Type B pancreatic cell (in vitro differentiated cells): ENCODE measurements at regions not wholly inside any gene's neighbourhood (a gene's known extent, or its start where the extent isn't known, plus 50 kb on each side); places are given as distances from the start of the nearest gene placed in this dataset.

Experiments used
- DNase-seq: peaks from one replicate; pipeline ENCODE4 v3.0.0; 2021; ENCODE audit warnings: mixed read lengths; ENCODE audit not compliant: unreplicated experiment; ENCODE audit errors: extremely low spot score
- H3K27ac Mint-ChIP-seq: 2 replicates; pipeline ENCODE4 v1.8.0; 2021; ENCODE audit warnings: mild to moderate bottlenecking, mixed read lengths
- H3K27me3 Mint-ChIP-seq: 2 replicates; pipeline ENCODE4 v1.8.0; 2021; ENCODE audit warnings: mixed read lengths
- H3K36me3 Mint-ChIP-seq: 2 replicates; pipeline ENCODE4 v1.8.0; 2021; ENCODE audit warnings: mixed read lengths
- H3K4me1 Mint-ChIP-seq: one replicate; pipeline ENCODE4 v1.8.0; 2021; ENCODE audit warnings: mixed read lengths; ENCODE audit not compliant: unreplicated experiment
- H3K4me3 Mint-ChIP-seq: 2 replicates; pipeline ENCODE4 v1.8.0; 2021; ENCODE audit warnings: mild to moderate bottlenecking, mixed read lengths
- H3K9me3 Mint-ChIP-seq: 2 replicates; pipeline ENCODE4 v1.8.0; 2021; ENCODE audit warnings: mixed read lengths
- TF ChIP-seq, protein P1 (sequence below): fragments of 200-600 bp; sonication (generic); conservative IDR thresholded peaks from 2 replicates; pipeline ENCODE4 v1.5.0; 2021; ENCODE audit warnings: antibody characterized with exemption, mild to moderate bottlenecking

DNA sequence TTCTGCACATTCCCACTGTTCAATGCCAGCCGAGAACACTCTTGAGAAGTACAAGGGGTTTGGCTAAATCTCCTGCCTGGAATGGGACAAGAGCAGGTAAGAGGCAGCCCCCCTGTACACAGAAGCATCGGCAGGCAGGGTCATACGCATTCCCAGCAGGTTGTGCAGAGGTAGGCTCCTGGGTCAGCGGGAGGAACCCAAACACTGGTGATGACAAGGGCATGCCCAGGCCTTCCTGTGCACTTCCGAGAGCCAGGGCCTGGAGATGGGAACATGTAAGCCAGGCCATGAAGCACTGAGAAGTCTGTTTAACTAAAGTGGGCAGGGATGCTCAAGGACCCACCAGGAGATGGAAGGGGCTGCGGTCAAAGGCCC lies 130.3 kb upstream of the CHST15 start:
- Mint-ChIP-seq H3K9me3 (peaks cover 3% of the 10 kb centered on the region), H3K4me1 (peaks cover 23% of the 10 kb centered on the region), H3K4me3 (no peak overlapping the region), H3K27me3 (peaks cover 10% of the 10 kb centered on the region), H3K36me3 (peaks cover 5% of the 10 kb centered on the region), H3K27ac (no peak overlapping the region)
- DNase-seq, result no peak
- TF ChIP-seq, protein P1, sequence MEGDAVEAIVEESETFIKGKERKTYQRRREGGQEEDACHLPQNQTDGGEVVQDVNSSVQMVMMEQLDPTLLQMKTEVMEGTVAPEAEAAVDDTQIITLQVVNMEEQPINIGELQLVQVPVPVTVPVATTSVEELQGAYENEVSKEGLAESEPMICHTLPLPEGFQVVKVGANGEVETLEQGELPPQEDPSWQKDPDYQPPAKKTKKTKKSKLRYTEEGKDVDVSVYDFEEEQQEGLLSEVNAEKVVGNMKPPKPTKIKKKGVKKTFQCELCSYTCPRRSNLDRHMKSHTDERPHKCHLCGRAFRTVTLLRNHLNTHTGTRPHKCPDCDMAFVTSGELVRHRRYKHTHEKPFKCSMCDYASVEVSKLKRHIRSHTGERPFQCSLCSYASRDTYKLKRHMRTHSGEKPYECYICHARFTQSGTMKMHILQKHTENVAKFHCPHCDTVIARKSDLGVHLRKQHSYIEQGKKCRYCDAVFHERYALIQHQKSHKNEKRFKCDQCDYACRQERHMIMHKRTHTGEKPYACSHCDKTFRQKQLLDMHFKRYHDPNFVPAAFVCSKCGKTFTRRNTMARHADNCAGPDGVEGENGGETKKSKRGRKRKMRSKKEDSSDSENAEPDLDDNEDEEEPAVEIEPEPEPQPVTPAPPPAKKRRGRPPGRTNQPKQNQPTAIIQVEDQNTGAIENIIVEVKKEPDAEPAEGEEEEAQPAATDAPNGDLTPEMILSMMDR, result no peak

DNA sequence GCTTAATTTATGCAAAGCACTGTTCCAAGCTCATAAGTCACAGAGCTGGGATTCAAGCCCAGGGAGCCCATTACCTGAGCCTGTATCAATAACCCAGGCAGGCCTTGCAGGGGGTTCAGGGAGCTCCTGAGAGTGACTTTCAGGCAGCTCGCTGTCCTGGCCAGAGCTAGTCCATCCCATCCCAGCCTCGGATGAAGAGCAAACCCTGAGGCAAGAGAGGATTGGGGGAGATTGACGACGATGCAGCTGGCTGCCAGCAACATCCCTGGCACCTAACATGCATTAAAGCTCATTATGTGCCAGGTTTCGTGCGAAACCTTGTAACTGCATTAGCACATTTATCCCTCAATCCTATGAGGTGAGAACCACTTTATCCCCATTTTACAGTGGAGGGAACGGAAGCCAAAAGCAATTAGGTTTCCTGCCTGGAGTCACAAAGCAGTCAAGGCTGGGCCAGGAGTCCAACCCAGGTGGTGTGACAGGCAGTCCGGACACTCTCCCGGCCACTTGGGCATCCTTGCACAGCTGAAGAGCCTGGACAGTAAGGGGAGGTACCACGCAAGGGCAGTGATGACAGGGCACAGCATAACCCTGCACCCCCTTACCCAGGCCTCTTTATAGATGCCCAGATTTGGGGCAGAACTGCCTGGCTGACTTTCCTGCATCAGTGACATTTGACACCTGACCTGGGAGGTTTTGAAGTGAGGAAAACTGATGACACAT lies 129.8 kb upstream of the CHST15 start:
- H3K4me1 Mint-ChIP-seq, result peaks cover 23% of the 10 kb centered on the region
- H3K36me3 Mint-ChIP-seq, result peaks cover 5% of the 10 kb centered on the region
- H3K27me3 Mint-ChIP-seq, result peaks cover 10% of the 10 kb centered on the region
- DNase-seq, result no peak
- no peak overlapping the region for H3K27ac Mint-ChIP-seq
- H3K9me3 Mint-ChIP-seq, result peaks cover 3% of the 10 kb centered on the region
- H3K4me3 Mint-ChIP-seq, result no peak overlapping the region
- TF ChIP-seq, protein P1, result no peak

DNA sequence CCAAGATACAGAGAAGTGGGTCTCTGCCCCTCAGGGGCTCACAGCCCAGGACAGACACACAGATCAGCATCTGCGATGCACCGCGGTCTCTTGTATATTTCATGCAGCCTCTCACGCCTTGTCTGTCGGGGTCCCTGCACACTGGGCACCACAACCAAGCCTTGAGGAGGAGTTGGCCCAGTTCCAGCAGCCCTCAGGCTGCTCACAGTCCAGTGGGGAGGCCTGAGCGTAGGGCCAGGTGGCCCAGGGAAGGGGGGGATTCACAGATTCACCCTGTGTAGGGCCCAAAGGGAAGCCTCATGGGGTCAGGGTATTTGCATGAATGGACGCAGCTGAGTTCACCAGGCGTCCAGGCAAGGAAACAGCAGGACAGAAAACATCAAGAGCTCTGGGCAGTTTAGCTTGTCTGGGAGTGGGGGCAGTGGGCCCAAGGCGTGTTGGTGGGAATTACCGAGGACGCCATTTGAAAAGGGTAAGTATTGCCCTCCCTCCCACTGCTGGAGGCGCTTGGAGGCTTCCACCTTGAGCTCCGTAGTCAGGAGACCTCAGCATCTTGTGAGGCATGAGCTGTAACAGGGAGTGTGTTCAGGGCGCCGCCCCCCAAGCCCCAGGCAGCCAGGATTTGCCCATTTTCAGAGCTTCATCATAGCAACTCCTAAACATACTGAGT lies 129.1 kb upstream of the CHST15 start:
- Mint-ChIP-seq H3K27me3 (peaks cover 11% of the 10 kb centered on the region), H3K36me3 (peaks cover 5% of the 10 kb centered on the region), H3K4me3 (peak overlapping the region; percentile 74), H3K27ac (peak overlapping the region; percentile 74), H3K4me1 (peaks cover 23% of the 10 kb centered on the region), H3K9me3 (peaks cover 3% of the 10 kb centered on the region)
- DNase-seq, result no peak
- TF ChIP-seq, protein P1, result no peak

DNA sequence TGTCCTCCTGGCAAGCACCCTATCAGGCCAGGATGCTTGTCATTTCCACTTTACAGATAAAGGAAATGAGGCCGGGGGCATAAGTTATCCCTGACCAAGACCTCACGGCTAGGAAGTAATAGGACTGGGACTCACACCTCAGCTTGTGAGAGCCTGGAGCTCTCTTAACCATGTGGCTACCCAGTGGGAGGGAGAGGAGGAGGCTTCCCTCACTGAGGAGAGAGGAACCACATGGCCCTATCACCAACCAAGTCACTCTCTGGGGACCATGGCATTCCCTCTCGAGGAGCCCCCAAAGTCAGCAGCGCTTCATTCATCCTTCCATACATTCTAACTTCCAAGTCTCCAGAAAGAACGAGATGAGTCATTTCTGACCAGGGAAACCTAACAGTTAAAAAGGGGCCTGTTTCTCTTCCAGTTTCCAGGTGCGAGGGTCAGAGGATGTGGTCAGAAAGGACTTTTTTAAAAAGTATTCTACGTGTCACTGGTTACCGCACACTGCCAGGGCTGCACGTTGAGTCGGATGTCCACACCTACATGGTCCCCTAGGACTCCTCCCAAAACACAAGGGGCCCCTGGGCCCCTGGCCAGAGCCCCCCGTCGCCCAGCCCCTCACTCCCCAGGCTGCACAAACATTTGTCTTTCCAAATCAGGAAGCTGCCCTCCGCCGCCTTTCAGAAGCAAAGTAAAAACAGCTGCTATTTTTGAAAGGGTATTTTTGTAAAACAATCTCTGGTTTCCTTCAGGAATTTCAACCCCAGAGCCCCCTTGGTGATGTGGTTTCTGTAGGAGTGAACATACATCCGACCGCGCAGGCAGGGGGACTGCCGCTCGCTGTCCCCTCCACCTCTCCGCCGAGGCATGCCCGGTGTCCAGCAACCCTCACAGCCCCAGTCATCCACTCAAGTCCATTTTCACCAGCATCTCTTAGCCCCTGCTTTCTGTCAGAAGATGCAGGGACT lies 128.2 kb upstream of the CHST15 start:
- Mint-ChIP-seq H3K4me1 (peaks cover 23% of the 10 kb centered on the region), H3K27me3 (peaks cover 17% of the 10 kb centered on the region), H3K36me3 (peaks cover 5% of the 10 kb centered on the region), H3K27ac (peak overlapping the region; percentile 74), H3K9me3 (peaks cover 3% of the 10 kb centered on the region), H3K4me3 (peak overlapping the region; percentile 74)
- TF ChIP-seq, protein P1, result no peak
- DNase-seq, result no peak

DNA sequence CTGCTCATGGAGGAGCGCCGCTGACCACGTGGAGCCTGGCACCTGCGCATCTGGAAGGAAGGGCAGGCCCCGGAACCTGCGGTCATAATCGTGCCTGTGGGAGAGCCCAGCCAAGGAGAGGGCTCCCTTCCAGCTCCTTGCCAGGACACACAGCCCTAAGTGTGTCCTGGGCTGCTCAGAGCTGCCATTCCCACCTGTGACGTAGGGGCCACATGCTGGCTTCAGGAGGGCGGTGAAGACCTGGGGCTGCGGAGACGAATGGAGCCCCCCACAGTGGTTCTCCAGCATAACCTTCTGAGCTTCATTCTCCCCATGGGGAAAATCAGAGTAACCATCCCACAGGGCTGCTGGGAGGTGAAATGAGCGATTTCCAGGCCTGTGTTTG lies 127.6 kb upstream of the CHST15 start:
- TF ChIP-seq, protein P1, result no peak
- peaks cover 18% of the 10 kb centered on the region for H3K27me3 Mint-ChIP-seq
- peaks cover 23% of the 10 kb centered on the region for H3K4me1 Mint-ChIP-seq
- H3K9me3 Mint-ChIP-seq, result peaks cover 3% of the 10 kb centered on the region
- no peak for DNase-seq
- H3K4me3 Mint-ChIP-seq, result no peak overlapping the region
- H3K36me3 Mint-ChIP-seq, result peaks cover 3% of the 10 kb centered on the region
- no peak overlapping the region for H3K27ac Mint-ChIP-seq
